Inflammatory macrophage treated with lipopolysaccharide for 1 hour (primary cell): ENCODE measurements at regions not wholly inside any gene's neighbourhood (a gene's known extent, or its start where the extent isn't known, plus 50 kb on each side); places are given as distances from the start of the nearest gene placed in this dataset.
"Not testable (repeated sequence)": the region's sequence is repeated elsewhere in the genome, so short reads cannot be mapped to it uniquely, and the experiment has no call there.

ENCODE experiments used
- DNase-seq, 2 donors: peaks; one replicate each; pipeline ENCODE4 v3.0.0-alpha.2; 2020 to 2022

DNA sequence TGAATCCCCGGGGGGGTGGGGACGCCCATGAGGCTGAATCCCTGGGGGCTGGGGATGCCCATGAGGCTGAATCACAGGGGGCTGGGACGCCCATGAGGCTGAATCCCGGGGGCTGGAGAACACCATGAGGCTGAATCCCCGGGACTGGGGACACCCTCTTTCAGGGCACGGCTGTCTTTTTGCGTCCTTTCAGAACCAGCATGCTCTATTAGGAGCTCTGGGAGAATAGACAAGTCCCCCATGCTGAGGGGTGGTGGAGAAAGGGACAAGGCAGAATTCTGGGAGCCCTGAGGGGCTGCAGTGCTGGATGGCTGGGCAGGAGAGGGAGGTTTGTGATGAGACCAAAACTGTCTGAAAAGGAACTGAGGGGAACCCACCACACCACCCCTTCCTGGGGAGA is 257.3 kb upstream of the TCERG1L start:
- DNase-seq = no peak

DNA sequence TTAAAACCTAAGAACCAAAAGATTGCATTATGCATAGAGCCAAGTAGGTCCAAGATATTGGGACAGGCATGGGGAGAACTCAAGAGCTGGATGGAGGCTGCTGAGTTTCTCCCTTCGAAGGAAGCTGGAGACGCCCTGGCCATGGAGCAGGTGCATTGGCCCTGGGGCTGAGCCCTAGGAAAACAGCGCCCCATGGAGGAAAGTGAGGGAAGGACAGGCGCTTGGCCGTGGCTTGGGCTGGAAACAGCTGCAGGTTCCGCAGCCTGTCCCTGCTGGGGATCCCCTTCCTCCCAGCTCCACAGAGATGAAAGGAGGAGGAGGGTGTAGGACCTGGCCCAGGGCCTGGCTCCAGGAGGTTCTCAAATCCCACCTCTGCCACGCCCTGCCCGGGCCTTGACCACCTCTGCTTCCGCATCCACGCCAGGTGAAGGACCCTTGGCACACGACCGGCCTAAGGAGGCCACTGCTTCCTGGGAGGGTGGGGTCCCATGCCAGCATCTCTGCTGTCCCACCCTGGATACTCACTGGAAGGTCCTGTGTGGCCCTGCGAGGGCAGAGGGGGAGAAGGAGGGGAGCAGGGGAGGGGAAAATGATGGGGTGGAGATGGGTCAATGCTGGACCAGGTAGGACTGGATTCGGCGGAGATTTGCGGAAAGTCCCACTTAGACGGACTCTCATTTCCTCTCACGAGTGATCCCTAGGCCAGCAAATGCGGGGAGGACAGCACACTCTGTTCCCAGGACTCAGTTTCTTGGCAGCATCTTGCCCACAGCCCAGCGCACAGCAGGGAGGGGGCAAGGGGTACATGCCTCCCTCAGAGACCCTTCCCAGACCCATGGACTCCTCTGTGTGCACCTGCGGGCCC is 258.6 kb upstream of the TCERG1L start:
- no peak for DNase-seq

DNA sequence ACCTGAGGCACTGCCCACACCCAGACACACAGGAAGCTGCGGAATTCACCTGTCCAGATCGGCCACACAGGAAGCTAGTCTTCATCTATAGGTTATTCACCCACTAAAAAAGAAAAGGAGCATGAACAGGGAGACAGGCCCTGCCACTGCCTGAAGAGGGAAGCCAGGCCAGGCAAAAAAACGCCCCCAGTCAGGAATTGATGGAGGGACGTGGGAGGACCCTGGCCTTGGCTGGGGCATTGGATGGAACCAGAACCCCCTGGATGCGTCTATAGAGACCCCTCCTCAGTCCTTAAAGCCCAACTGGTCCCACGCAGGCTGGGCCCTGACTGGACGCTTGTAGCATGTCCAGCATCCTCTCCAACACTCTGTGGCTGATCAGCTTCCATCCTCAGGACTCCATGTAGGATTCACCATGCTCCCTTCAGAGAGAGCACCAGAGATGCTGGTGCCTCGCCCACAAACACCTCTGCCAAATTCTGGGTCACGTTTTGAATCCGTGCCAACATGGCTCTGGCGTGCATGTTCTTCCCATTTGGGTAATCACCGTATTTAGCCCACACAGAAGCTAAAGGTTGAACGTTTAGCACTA is 259.3 kb upstream of the TCERG1L start:
- DNase-seq = no peak

GRCh38 chr10:131571346-131571745 is 259.8 kb upstream of the TCERG1L start:
- no peak for DNase-seq

DNA sequence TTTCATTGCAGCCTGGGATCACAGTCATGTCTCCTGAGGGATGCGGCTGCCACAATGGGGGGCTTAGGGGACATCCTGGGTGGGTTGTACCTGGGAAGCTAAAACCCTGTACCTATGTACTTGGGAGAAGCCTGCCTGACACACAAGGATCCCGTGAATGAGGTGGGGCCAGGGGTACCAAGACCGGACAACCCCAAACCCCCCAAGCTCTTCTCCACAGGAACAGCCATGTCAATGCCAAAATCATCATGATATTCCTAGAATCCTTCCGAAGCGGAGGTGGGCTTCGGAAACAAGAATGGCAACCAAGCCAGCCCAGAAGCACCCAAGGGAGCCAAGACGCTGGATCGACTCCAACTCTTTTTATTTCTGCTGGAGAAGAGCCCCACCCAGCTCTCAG is 260.3 kb upstream of the TCERG1L start:
- DNase-seq = no peak

- DNase-seq = no peak
These were observed 261.7 kb upstream of the TCERG1L start for GRCh38 chr10:131573256-131573655.

GRCh38 chr10:131573707-131574106 is 262.2 kb upstream of the TCERG1L start:
- no peak for DNase-seq

GRCh38 chr10:131574363-131574706 is 262.8 kb upstream of the TCERG1L start:
- no peak for DNase-seq

GRCh38 chr10:131574707-131575430 is 263.3 kb upstream of the TCERG1L start:
- no peak for DNase-seq

GRCh38 chr10:131575877-131576276 is 264.4 kb upstream of the TCERG1L start:
- no peak for DNase-seq

- DNase-seq = no peak
These were observed 265.0 kb upstream of the TCERG1L start for GRCh38 chr10:131576341-131577177.

GRCh38 chr10:131577178-131577555 is 265.6 kb upstream of the TCERG1L start:
- no peak for DNase-seq

- no peak for DNase-seq
These were observed 266.4 kb upstream of the TCERG1L start for GRCh38 chr10:131577786-131578471.

DNA sequence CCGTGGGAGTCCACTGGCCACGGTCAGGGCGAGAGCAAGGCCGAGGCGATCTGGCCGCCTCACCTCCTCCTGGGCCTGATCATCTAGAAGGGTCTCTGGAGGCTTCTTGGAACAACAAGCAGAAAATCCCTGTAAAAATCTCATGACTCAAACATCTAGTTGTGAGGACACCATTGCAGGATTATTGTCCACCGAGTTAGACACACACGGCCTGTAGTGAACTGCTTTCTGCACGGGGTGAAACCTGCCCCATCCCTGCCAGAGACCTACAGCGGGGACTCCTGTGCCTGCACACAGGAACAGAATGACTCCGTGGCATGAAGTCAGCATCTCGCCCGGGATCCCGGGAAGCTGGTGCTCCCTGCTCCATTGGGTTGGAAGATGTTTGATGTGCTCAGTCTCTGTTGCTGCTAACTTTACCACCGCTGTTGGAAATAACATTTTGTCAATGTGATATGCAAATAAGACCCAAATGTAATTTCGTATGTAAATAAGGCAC is 267.0 kb upstream of the TCERG1L start:
- no peak for DNase-seq

GRCh38 chr10:131579251-131580071 is 267.9 kb upstream of the TCERG1L start:
- no peak for DNase-seq

DNA sequence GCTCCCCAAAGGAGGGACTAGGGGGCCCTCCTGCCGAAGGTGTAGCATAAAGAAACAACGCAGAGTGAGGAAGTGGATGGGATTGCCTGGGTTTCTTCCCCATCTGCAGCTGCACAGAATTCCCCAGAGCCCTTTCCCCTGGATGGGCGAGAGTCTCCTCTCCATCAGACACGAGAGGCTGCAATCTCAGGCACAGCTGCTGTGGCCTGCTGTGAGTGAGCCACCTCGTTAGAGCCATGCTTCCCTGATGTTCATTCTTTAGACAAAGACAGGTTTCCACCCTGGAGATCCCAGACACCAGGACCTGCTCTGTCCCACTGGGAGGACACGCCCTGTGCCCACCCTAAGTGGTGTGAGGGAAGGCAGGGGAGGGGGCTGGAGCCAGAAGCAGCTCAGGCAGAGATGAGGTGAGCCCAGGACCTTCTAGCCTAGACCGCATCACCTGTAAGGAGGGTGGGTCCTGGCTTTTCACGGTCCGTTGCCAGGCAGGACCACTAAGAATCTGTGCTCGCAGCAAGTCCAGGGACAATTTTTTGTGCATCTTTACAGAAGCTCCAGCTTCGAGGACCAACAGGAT is 268.6 kb upstream of the TCERG1L start:
- DNase-seq = no peak

- DNase-seq = no peak
These were observed 269.2 kb upstream of the TCERG1L start for GRCh38 chr10:131580674-131581073.

DNA sequence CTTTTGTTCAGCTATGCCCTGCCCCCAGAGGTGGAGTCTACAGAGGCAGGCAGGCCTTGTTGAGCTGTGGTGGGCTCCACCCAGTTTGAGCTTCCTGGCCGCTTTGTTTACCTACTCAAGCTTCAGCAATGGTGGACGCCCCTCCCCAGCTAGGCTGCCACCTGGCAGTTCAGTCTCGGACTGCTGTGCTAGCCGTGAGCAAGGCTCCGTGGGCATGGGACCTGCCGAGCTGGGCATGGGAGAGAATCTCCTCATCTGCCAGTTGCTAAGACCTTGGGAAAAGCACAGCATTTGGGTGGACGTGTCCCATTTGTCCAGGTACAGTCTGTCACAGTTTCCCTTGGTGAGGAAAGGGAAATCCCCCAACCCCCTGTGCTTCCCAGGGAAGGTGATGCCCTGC is 270.0 kb upstream of the TCERG1L start:
- DNase-seq = not testable (repeated sequence)

GRCh38 chr10:131584287-131584686 is 272.8 kb upstream of the TCERG1L start:
- DNase-seq = no peak

DNA sequence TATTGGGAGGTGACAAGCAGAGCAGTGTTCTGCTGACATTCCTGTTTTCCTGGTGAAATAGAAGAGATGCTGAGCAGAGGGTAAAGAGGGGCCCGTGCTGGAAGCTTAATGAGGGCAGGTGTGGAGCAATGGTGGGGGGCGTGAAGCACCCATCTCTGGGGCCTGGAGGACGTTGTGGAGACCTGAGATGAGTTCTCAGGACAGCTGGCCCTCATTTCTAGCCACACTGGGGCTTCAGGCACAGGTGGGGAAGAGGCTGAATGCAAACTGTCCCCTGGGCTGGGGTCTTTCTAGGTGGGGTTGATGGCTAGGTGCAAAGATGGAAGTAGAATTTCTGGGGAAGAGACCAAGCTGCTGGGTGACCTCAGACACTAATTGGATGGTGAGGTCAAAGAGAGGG is 274.2 kb upstream of the TCERG1L start:
- no peak for DNase-seq

DNA sequence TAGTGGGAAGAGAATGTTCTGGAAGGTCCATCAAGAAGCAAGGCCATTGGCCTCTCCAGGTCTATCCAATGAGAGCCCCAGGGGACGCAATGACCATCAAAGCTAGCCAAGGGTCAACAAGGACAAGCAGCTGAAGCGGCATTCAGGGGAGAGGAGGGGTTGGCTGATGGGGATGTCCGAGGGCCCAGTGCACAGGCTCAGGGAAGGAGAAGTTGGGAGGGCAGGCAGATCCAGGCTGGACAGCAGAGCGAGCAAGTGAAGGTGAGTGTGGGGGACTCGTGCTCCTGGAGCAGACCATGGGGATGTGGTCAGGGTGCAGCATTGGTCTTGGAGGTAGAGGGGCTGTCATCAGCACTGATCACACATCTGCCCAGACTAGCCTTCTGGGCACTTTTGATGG is 275.4 kb upstream of the TCERG1L start:
- no peak for DNase-seq
